Activated CD4-positive, alpha-beta memory T cell treated with anti-CD3 and anti-CD28 coated beads for 36 hours (primary cell): ENCODE measurements at regions not wholly inside any gene's neighbourhood (a gene's known extent, or its start where the extent isn't known, plus 50 kb on each side); places are given as distances from the start of the nearest gene placed in this dataset.

Experiments
- CTCF ChIA-PET: fragments of 350-600 bp; sonication (Branson Sonifier 250); formaldehyde crosslinking; loops from one replicate; lab custom pipeline; 2021; ENCODE audit warnings: antibody characterized with exemption, inconsistent platforms; lab: Charles Lee
- POLR2A ChIA-PET: fragments of 350-600 bp; sonication (Branson Sonifier 250); formaldehyde crosslinking; loops from one replicate; lab custom pipeline; 2021; ENCODE audit warnings: antibody characterized with exemption; lab: Charles Lee
- DNase-seq: peaks from one replicate; pipeline ENCODE4 v3.0.0-alpha.2; 2020
- H3K27ac Mint-ChIP-seq: one replicate; pipeline ENCODE4 v1.8.0; 2021; ENCODE audit warnings: mixed read lengths
- H3K27me3 Mint-ChIP-seq: one replicate; pipeline ENCODE4 v1.8.0; 2021; ENCODE audit warnings: mixed read lengths
- H3K36me3 Mint-ChIP-seq: one replicate; pipeline ENCODE4 v1.8.0; 2021; ENCODE audit warnings: mixed read lengths
- H3K4me1 Mint-ChIP-seq: one replicate; pipeline ENCODE4 v1.8.0; 2021; ENCODE audit warnings: low read depth, mixed read lengths
- H3K4me3 Mint-ChIP-seq: one replicate; pipeline ENCODE4 v1.8.0; 2021; ENCODE audit warnings: mild to moderate bottlenecking, mixed read lengths
- H3K9me3 Mint-ChIP-seq: one replicate; pipeline ENCODE4 v1.8.0; 2021; ENCODE audit warnings: mixed read lengths
- intact Hi-C: fragments of 100-400 bp; cut with micrococcal nuclease; formaldehyde crosslinking; loops from one replicate; pipeline ENCODE4 v1.15.1; 2023

DNA sequence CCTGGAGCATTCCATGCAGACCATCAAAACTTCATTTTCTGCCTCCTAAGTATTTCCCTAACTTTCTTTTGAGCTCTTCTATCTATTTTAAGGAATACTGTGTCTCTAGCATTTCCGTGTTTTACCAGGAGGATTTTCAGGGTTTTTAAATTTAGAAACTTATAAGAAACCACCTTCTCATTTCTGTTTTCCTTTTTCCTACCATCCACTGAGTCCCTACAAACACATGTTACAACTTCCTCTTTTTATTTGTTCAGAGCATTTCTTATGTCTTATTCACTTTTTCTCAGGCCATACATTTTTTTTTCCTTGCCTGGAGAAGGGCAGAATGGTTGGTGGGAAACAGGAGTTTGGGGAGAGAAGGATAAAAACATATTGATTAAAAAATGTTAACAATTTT is 130.0 kb upstream of the BMP5 start:
- Mint-ChIP-seq H3K36me3 (no peaks in the 10 kb centered on the region), H3K4me3 (no peak overlapping the region), H3K27me3 (no peaks in the 10 kb centered on the region), H3K9me3 (peaks cover 7% of the 10 kb centered on the region), H3K4me1 (no peaks in the 10 kb centered on the region), H3K27ac (no peak overlapping the region)
- intact Hi-C loops, result no loop called here
- ChIA-PET CTCF (no interaction called here), POLR2A (no interaction called here)
- no peak for DNase-seq

DNA sequence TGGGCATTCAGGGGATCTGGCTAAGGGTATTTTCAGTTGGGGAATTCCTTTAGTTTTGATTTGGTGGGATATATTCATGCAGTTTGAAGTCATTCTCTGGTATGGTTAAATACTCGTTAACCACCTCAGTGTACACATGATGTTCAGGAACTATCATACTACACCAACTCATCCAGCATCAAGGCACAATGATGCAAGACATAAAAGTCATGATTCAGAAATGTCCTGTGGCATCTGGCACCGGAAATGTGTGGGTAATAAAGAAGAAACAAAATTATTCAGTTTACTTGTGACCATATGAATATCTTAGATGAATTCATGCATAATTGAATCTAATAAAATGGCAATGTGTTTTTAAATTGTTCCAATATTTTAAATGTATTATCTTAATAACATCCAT is 129.0 kb upstream of the BMP5 start:
- Mint-ChIP-seq H3K4me3 (no peak overlapping the region), H3K36me3 (no peaks in the 10 kb centered on the region), H3K27me3 (no peaks in the 10 kb centered on the region), H3K27ac (no peak overlapping the region), H3K9me3 (peaks cover 9% of the 10 kb centered on the region), H3K4me1 (no peaks in the 10 kb centered on the region)
- ChIA-PET POLR2A (no interaction called here), CTCF (no interaction called here)
- DNase-seq, result no peak
- intact Hi-C loops, result no loop called here

GRCh38 chr6:56003616-56004015 is 128.2 kb upstream of the BMP5 start:
- CTCF ChIA-PET, result no interaction called here
- no peak for DNase-seq
- no peaks in the 10 kb centered on the region for H3K4me1 Mint-ChIP-seq
- H3K36me3 Mint-ChIP-seq, result no peaks in the 10 kb centered on the region
- no peak overlapping the region for H3K27ac Mint-ChIP-seq
- intact Hi-C loops, result no loop called here
- POLR2A ChIA-PET, result no interaction called here
- no peaks in the 10 kb centered on the region for H3K27me3 Mint-ChIP-seq
- no peak overlapping the region for H3K4me3 Mint-ChIP-seq
- H3K9me3 Mint-ChIP-seq, result peaks cover 3% of the 10 kb centered on the region

DNA sequence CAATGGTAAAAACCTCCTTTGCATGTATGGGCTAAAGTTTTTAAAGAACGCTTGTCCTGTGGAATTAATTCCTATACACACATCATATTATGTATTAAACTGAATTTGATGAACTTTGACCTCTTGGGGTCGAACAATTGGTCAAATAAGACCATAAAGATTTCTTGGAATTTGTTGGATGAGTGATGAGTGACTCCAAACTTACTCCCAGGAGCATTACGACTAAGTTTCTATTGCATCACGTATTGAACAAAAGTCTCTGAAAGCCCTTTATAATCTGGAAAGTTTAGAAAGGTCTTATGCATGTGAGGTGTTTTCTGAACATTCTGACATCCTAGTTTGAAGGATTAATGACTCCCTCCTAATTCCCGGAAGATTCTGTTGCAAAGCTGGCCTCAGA is 126.9 kb upstream of the BMP5 start:
- Mint-ChIP-seq H3K4me3 (no peak overlapping the region), H3K9me3 (peaks cover 6% of the 10 kb centered on the region), H3K36me3 (no peaks in the 10 kb centered on the region), H3K27ac (no peak overlapping the region), H3K4me1 (no peaks in the 10 kb centered on the region), H3K27me3 (no peaks in the 10 kb centered on the region)
- no peak for DNase-seq
- ChIA-PET POLR2A (no interaction called here), CTCF (no interaction called here)
- intact Hi-C loops, result no loop called here

DNA sequence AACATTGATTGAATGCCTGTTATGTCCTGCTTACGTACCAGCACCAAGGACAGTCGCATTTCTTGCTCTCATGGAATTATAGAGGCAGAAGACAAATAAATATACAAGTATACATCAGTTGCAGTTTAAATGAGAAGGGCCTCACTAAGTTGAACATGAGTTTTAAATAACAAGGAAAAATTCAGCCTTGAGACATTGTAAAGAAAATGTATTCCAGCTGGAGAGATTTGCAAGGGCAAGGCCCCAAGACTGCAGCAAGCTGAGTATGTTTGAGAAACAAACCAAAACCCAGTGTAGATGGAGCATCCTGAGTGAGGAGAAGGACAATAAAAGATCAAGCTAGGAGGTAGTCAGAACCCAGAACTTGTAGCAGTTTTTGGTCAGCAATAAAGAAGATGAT is 123.2 kb upstream of the BMP5 start:
- ChIA-PET CTCF (no interaction called here), POLR2A (no interaction called here)
- peaks cover 18% of the 10 kb centered on the region for H3K9me3 Mint-ChIP-seq
- DNase-seq, result no peak
- no peaks in the 10 kb centered on the region for H3K27me3 Mint-ChIP-seq
- no peak overlapping the region for H3K27ac Mint-ChIP-seq
- intact Hi-C loops, result no loop called here
- no peaks in the 10 kb centered on the region for H3K4me1 Mint-ChIP-seq
- no peak overlapping the region for H3K4me3 Mint-ChIP-seq
- H3K36me3 Mint-ChIP-seq, result no peaks in the 10 kb centered on the region

GRCh38 chr6:55997223-55997874 is 122.0 kb upstream of the BMP5 start:
- CTCF ChIA-PET, result no interaction called here
- Mint-ChIP-seq H3K36me3 (no peaks in the 10 kb centered on the region), H3K4me3 (no peak overlapping the region), H3K4me1 (no peaks in the 10 kb centered on the region), H3K27me3 (no peaks in the 10 kb centered on the region), H3K9me3 (peaks cover 25% of the 10 kb centered on the region), H3K27ac (no peak overlapping the region)
- DNase-seq, result no peak
- intact Hi-C loops, result no loop called here
- POLR2A ChIA-PET, result no interaction called here

GRCh38 chr6:55994531-55994930 is 119.1 kb upstream of the BMP5 start:
- Mint-ChIP-seq H3K27ac (no peak overlapping the region), H3K4me3 (no peak overlapping the region), H3K27me3 (no peaks in the 10 kb centered on the region), H3K36me3 (no peaks in the 10 kb centered on the region), H3K9me3 (peaks cover 27% of the 10 kb centered on the region), H3K4me1 (no peaks in the 10 kb centered on the region)
- POLR2A ChIA-PET, result no interaction called here
- intact Hi-C loops, result no loop called here
- CTCF ChIA-PET, result interaction anchor here (0.6 kb wide), 1 partner anchor 191 kb away, joined by 3 read pairs; no protein-coding TSS in a partner anchor
- DNase-seq, result no peak

- Mint-ChIP-seq H3K27me3 (no peaks in the 10 kb centered on the region), H3K36me3 (no peaks in the 10 kb centered on the region), H3K4me1 (no peaks in the 10 kb centered on the region), H3K4me3 (no peak overlapping the region), H3K27ac (no peak overlapping the region), H3K9me3 (peaks cover 28% of the 10 kb centered on the region)
- DNase-seq, result no peak
- intact Hi-C loops, result no loop called here
- POLR2A ChIA-PET, result no interaction called here
- CTCF ChIA-PET, result no interaction called here
Observed at GRCh38 chr6:55993418-55993817, 118.0 kb upstream of the BMP5 start.

DNA sequence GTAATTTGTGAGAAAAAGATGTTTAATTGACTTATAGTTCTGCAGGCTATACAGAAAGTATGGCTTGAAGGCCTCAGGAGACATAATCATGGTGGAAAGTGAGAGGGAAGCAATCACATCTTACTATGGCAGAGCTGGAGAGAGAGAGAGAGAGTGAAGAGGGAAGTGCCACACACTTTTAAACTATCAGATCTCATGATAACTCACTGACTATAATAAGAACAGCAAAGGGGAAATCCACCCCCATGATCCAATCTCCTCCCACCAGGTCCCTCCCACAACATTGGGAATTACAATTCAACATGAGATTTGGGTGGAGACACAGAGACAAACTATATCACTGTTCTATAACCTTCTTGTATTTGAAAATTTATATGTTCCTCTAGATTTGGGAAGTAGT is 117.2 kb upstream of the BMP5 start:
- POLR2A ChIA-PET, result no interaction called here
- H3K27ac Mint-ChIP-seq, result no peak overlapping the region
- DNase-seq, result no peak
- H3K27me3 Mint-ChIP-seq, result no peaks in the 10 kb centered on the region
- intact Hi-C loops, result no loop called here
- H3K9me3 Mint-ChIP-seq, result peaks cover 29% of the 10 kb centered on the region
- no peaks in the 10 kb centered on the region for H3K36me3 Mint-ChIP-seq
- no peak overlapping the region for H3K4me3 Mint-ChIP-seq
- CTCF ChIA-PET, result no interaction called here
- H3K4me1 Mint-ChIP-seq, result no peaks in the 10 kb centered on the region

- no peak for DNase-seq
- Mint-ChIP-seq H3K9me3 (peaks cover 12% of the 10 kb centered on the region), H3K27ac (no peak overlapping the region), H3K36me3 (no peaks in the 10 kb centered on the region), H3K4me1 (no peaks in the 10 kb centered on the region), H3K4me3 (no peak overlapping the region), H3K27me3 (no peaks in the 10 kb centered on the region)
- ChIA-PET CTCF (no interaction called here), POLR2A (no interaction called here)
- intact Hi-C loops, result no loop called here
Observed at GRCh38 chr6:55985309-55985708, 109.9 kb upstream of the BMP5 start.

GRCh38 chr6:55983861-55984260 is 108.5 kb upstream of the BMP5 start:
- Mint-ChIP-seq H3K36me3 (no peaks in the 10 kb centered on the region), H3K27ac (no peak overlapping the region), H3K4me1 (no peaks in the 10 kb centered on the region), H3K4me3 (no peak overlapping the region), H3K27me3 (no peaks in the 10 kb centered on the region), H3K9me3 (peaks cover 12% of the 10 kb centered on the region)
- DNase-seq, result no peak
- intact Hi-C loops, result loop anchor here (5.0 kb wide), 3 partner anchors 308 to 713 kb away; no protein-coding TSS in a partner anchor
- CTCF ChIA-PET, result no interaction called here
- POLR2A ChIA-PET, result no interaction called here

DNA sequence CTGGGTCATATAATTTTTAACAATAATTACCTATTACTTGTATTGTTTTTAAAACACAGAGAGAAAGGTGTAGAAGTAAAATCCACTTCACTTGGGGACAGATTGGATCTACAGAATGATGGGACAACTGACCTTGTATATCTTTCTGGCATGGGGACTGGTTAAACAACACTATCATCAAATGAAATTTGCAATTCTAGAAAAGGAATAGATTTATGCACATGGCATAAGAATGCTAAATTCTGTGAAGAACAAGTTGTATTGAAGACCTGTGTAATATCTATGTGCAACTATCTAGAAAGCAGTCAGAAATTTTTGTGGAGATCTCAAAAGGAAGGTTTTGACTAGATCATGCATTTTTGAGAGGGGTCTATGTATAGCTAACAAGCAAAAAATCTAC is 106.3 kb upstream of the BMP5 start:
- no peaks in the 10 kb centered on the region for H3K27me3 Mint-ChIP-seq
- H3K4me3 Mint-ChIP-seq, result no peak overlapping the region
- DNase-seq, result no peak
- ChIA-PET CTCF (no interaction called here), POLR2A (no interaction called here)
- intact Hi-C loops, result loop anchor here (5.0 kb wide), 3 partner anchors 311 to 716 kb away; no protein-coding TSS in a partner anchor
- H3K36me3 Mint-ChIP-seq, result no peaks in the 10 kb centered on the region
- no peaks in the 10 kb centered on the region for H3K4me1 Mint-ChIP-seq
- H3K27ac Mint-ChIP-seq, result no peak overlapping the region
- H3K9me3 Mint-ChIP-seq, result peaks cover 7% of the 10 kb centered on the region

- ChIA-PET POLR2A (no interaction called here), CTCF (no interaction called here)
- Mint-ChIP-seq H3K4me1 (no peaks in the 10 kb centered on the region), H3K4me3 (no peak overlapping the region), H3K27me3 (no peaks in the 10 kb centered on the region), H3K9me3 (peaks cover 7% of the 10 kb centered on the region), H3K36me3 (no peaks in the 10 kb centered on the region), H3K27ac (no peak overlapping the region)
- no peak for DNase-seq
- intact Hi-C loops, result loop anchor here (5.0 kb wide), 3 partner anchors 312 to 717 kb away; no protein-coding TSS in a partner anchor
Observed at GRCh38 chr6:55980627-55981211, 105.3 kb upstream of the BMP5 start.
